KMS-11 (cell line): ENCODE measurements at regions not wholly inside any gene's neighbourhood (a gene's known extent, or its start where the extent isn't known, plus 50 kb on each side); places are given as distances from the start of the nearest gene placed in this dataset.
A peak's percentile ranks its signal among the peaks of the same experiment; 100 is the strongest.

Source experiments
- H2AFZ ChIP-seq: fragments of 200-600 bp; sonication (generic); 2 replicates; pipeline ENCODE4 v1.6.1; 2016; ENCODE audit warnings: antibody characterized with exemption, mixed run types, low read depth
- H3K27ac ChIP-seq: fragments of 200-600 bp; sonication (generic); 2 replicates; pipeline ENCODE4 v1.6.1; 2016; ENCODE audit warnings: mild to moderate bottlenecking, mixed run types
- H3K27me3 ChIP-seq: fragments of 200-600 bp; sonication (generic); 2 replicates; pipeline ENCODE4 v1.6.1; 2017; ENCODE audit warnings: mild to moderate bottlenecking, low read depth, mixed run types, moderate library complexity; ENCODE audit not compliant: insufficient read depth
- H3K36me3 ChIP-seq: fragments of 200-600 bp; sonication (generic); 2 replicates; pipeline ENCODE4 v1.6.1; 2017; ENCODE audit warnings: mild to moderate bottlenecking, mixed run types; ENCODE audit not compliant: insufficient read depth
- H3K4me1 ChIP-seq: fragments of 200-600 bp; sonication (generic); 2 replicates; pipeline ENCODE4 v1.6.1; 2016; ENCODE audit warnings: mild to moderate bottlenecking, low read depth, mixed run types; ENCODE audit not compliant: poor library complexity, severe bottlenecking
- H3K4me2 ChIP-seq: fragments of 200-600 bp; sonication (generic); 2 replicates; pipeline ENCODE4 v1.7.0; 2016; ENCODE audit warnings: mild to moderate bottlenecking, mixed run types
- H3K4me3 ChIP-seq: fragments of 200-600 bp; sonication (generic); IDR thresholded peaks from 2 replicates; pipeline ENCODE4 v1.6.1; 2017; ENCODE audit warnings: low read depth, low read length, mixed read lengths; ENCODE audit not compliant: insufficient read depth
- H3K79me2 ChIP-seq: fragments of 200-600 bp; sonication (generic); 2 replicates; pipeline ENCODE4 v1.6.1; 2016; ENCODE audit warnings: low read depth, mixed run types; ENCODE audit not compliant: insufficient read depth
- H3K9ac ChIP-seq: fragments of 200-600 bp; sonication (generic); 2 replicates; pipeline ENCODE4 v1.6.1; 2016; ENCODE audit warnings: mild to moderate bottlenecking, mixed run types
- H4K20me1 ChIP-seq: fragments of 200-600 bp; sonication (generic); 2 replicates; pipeline ENCODE4 v1.6.1; 2016; ENCODE audit warnings: mild to moderate bottlenecking, mixed run types; ENCODE audit not compliant: insufficient read depth
- TF ChIP-seq, protein P1 (sequence below): fragments of 200-600 bp; sonication (generic); conservative IDR thresholded peaks from 2 replicates; pipeline ENCODE4 v1.6.1; 2017; ENCODE audit warnings: low read depth, mild to moderate bottlenecking, antibody characterized with exemption, low read length, moderate library complexity, mixed read lengths

DNA sequence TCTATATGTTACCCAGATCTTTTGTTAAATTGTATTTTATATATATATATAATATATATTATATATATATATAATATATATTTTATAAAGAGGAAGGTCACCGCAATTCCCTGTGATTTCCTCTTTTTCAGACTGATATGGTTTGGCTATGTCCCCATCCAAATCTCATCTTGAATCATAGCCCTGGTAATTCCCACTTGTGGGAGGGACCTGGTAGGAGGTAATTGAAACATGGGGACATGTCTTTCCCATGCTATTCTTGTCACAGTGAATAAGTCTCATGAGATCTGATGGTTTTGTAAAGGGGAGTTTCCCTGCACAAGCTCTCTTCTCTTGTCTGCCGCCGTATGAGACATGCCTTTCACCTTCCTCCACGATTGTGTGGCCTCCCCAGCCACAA, 157.6 kb downstream of the RAB38 start:
- Histone ChIP-seq H3K9ac (no peak overlapping the region), H2AFZ (no peak overlapping the region)
- TF ChIP-seq, protein P1, sequence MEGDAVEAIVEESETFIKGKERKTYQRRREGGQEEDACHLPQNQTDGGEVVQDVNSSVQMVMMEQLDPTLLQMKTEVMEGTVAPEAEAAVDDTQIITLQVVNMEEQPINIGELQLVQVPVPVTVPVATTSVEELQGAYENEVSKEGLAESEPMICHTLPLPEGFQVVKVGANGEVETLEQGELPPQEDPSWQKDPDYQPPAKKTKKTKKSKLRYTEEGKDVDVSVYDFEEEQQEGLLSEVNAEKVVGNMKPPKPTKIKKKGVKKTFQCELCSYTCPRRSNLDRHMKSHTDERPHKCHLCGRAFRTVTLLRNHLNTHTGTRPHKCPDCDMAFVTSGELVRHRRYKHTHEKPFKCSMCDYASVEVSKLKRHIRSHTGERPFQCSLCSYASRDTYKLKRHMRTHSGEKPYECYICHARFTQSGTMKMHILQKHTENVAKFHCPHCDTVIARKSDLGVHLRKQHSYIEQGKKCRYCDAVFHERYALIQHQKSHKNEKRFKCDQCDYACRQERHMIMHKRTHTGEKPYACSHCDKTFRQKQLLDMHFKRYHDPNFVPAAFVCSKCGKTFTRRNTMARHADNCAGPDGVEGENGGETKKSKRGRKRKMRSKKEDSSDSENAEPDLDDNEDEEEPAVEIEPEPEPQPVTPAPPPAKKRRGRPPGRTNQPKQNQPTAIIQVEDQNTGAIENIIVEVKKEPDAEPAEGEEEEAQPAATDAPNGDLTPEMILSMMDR = no peak

DNA sequence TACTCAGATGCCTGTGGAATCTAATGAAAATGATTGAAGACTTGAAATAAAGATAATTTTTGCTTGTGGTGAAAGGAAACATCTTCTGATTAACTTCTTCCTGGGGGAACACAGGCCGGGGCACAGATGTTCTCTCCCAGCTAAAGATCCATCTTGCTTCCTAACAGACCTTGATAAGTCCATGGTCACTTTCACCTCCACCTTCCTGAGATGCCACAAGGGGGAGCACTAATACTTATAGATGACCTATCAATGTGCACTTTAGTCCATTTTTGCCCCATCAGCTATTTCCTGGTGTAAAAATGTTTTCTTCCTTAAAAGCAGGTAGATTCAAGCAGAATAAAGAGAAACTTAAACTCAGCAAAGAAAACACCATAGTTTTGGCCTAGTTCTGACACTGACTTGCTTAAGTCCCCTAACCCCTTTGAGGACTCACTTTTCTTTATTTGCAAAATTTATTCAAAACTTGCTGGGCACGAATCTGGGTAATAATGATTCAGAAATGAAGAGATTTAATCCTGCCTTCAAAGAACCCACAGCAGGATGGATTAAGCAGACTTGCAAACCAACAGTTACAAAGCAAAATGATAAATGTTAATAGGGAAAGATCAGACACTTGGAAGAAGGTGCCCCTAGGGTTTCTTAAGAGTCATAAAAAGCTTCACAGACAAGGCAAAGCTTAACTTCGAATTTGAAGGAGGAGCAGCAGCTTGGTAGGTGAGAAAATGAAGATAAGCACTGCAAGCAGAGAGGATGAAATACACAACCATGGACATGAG, 158.7 kb downstream of the RAB38 start:
- Histone ChIP-seq H3K4me3 (no peak overlapping the region), H3K27ac (no peak overlapping the region), H3K9ac (no peak overlapping the region), H3K27me3 (no peaks in the 10 kb centered on the region), H3K79me2 (no peaks in the 10 kb centered on the region), H3K36me3 (no peaks in the 10 kb centered on the region), H2AFZ (no peak overlapping the region), H3K4me2 (no peak overlapping the region), H3K4me1 (no peaks in the 10 kb centered on the region), H4K20me1 (no peaks in the 10 kb centered on the region)
- TF ChIP-seq, protein P1 = peak; percentile 76

More for the DNA sequence above, 157.6 kb downstream of the RAB38 start:
- Histone ChIP-seq H3K4me3 (no peak overlapping the region), H3K27me3 (no peaks in the 10 kb centered on the region), H3K4me2 (no peak overlapping the region), H3K4me1 (no peaks in the 10 kb centered on the region), H3K36me3 (no peaks in the 10 kb centered on the region), H4K20me1 (no peaks in the 10 kb centered on the region), H3K79me2 (no peaks in the 10 kb centered on the region), H3K27ac (no peak overlapping the region)

DNA sequence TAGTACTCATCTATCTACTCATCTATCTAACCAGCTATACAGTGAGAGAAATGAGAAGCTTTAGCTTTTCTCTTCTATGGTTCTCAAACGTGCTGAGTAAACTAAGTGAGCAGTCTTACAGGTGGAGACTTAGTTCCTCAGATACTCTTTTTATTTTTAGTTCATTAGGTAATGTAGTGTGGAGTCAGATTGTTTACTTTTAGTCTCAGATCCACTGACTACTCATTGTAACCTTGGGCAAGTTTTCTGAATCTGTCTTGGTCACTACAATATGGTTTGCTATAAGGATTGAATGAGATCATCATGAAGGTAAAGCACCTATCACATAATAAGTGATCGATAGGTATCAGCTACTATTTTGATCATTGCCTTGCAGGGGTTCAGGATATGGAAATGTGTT, 160.1 kb downstream of the RAB38 start:
- Histone ChIP-seq H4K20me1 (no peaks in the 10 kb centered on the region), H3K4me1 (no peaks in the 10 kb centered on the region), H3K4me2 (no peak overlapping the region), H3K36me3 (no peaks in the 10 kb centered on the region), H3K9ac (no peak overlapping the region), H3K4me3 (no peak overlapping the region), H3K27me3 (no peaks in the 10 kb centered on the region), H3K79me2 (no peaks in the 10 kb centered on the region), H3K27ac (no peak overlapping the region), H2AFZ (no peak overlapping the region)
- TF ChIP-seq, protein P1 = no peak

DNA sequence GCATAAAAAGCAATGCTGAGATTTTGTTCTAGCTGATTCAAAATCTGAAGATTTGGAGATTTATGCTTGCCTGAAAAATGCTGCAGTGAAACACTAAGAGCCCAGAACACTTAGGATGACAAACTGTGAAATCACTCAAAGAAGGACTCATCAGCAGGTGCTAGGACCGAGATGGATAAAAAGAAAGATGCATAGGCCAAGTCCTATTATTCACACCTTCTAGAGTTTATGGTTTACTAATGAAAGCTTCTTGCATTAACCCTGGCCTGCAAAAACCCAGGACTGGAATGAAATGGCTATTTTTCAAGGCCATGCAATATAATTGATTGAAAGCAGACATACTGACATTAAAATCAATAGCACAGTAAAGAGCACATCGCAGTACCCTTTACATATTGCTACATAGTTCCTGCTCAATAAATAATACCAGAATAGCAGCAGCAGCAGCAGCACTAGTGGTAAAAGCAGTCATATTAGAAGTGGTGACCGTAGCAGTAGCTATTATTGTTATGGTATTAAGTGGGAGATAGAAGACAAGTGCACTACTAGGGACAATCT, 161.7 kb downstream of the RAB38 start:
- H2AFZ ChIP-seq = no peak overlapping the region
- no peaks in the 10 kb centered on the region for H3K36me3 ChIP-seq

More for the DNA sequence above, 161.7 kb downstream of the RAB38 start:
- Histone ChIP-seq H4K20me1 (no peaks in the 10 kb centered on the region), H3K9ac (no peak overlapping the region), H3K4me3 (no peak overlapping the region), H3K79me2 (no peaks in the 10 kb centered on the region), H3K27me3 (no peaks in the 10 kb centered on the region), H3K4me1 (no peaks in the 10 kb centered on the region), H3K27ac (no peak overlapping the region), H3K4me2 (no peak overlapping the region)
- TF ChIP-seq, protein P1 = no peak
